Sigmoid colon (tissue), 4 donors: ENCODE measurements at regions not wholly inside any gene's neighbourhood (a gene's known extent, or its start where the extent isn't known, plus 50 kb on each side); places are given as distances from the start of the nearest gene placed in this dataset.

Source experiments
- CTCF ChIP-seq, 4 experiments: fragments of 450-650 bp in 3 of 4; fragments of 200-600 bp in 1 of 4; IDR thresholded peaks; one replicate each; pipeline ENCODE4 v1.5.1; 2016 to 2019; ENCODE audit warnings: antibody characterized with exemption in 4 of 4, mild to moderate bottlenecking in 3 of 4, moderate library complexity in 2 of 4
- EP300 ChIP-seq, 4 donors: sonication (generic); formaldehyde crosslinking; IDR thresholded peaks; one replicate each; pipeline ENCODE4 v1.6.1; 2017; ENCODE audit warnings: antibody characterized with exemption in 4 of 4

GRCh38 chr13:79933389-79933788 lies 407.5 kb downstream of the SPRY2 start:
- TF ChIP-seq EP300 (IDR thresholded peaks at IDR 0.05) (no peak), CTCF (IDR thresholded peaks at IDR 0.05) (no peak)
